ENCODE measurements at regions not wholly inside any gene's neighbourhood (a gene's known extent, or its start where the extent isn't known, plus 50 kb on each side); places are given as distances from the start of the nearest gene placed in this dataset.

DNA sequence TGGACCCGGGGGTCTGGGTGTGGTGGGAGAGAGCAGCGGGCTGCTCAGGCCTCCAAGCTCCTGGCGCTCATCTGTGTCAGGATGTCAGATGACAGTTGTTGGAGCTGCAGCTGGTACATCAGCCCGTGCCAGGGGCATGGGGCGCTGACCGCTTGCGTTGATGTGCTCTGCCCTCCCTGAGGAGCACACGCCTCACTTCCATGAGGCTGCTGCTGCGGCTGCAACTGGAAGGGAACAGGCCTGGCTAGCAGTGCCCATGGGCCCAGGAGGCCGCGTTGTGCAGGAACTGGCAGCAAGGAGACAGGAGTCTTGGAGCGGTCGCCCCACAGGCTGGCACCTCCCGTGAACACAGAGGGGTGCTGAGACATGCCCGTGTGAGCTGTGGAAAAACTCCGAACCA lies 361.3 kb upstream of the MKI67 start:
- ATAC-seq (no peak), DNase-seq (no peak)
- Histone ChIP-seq H3K36me3 (no peaks in the 10 kb centered on the region), H3K4me3 (no peak overlapping the region), H3K9me3 (peaks cover 0 to 3% (median 0%) of the 10 kb centered on the region in 12 donors), H3K27me3 (no peaks in the 10 kb centered on the region), H3K4me1 (no peaks in the 10 kb centered on the region), H3K27ac (no peak overlapping the region)
- intact Hi-C loops (cut with DNase I), result no loop called here
- WGBS, 4 donors, result 81 to 87% (median 86%) methylated on average over 13 to 16 of the region's 16 CpGs
- no peak for TF ChIP-seq POLR2A (IDR thresholded peaks at IDR 0.05)
- TF ChIP-seq, protein P1, sequence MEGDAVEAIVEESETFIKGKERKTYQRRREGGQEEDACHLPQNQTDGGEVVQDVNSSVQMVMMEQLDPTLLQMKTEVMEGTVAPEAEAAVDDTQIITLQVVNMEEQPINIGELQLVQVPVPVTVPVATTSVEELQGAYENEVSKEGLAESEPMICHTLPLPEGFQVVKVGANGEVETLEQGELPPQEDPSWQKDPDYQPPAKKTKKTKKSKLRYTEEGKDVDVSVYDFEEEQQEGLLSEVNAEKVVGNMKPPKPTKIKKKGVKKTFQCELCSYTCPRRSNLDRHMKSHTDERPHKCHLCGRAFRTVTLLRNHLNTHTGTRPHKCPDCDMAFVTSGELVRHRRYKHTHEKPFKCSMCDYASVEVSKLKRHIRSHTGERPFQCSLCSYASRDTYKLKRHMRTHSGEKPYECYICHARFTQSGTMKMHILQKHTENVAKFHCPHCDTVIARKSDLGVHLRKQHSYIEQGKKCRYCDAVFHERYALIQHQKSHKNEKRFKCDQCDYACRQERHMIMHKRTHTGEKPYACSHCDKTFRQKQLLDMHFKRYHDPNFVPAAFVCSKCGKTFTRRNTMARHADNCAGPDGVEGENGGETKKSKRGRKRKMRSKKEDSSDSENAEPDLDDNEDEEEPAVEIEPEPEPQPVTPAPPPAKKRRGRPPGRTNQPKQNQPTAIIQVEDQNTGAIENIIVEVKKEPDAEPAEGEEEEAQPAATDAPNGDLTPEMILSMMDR (IDR thresholded peaks at IDR 0.05), result no peak

DNA sequence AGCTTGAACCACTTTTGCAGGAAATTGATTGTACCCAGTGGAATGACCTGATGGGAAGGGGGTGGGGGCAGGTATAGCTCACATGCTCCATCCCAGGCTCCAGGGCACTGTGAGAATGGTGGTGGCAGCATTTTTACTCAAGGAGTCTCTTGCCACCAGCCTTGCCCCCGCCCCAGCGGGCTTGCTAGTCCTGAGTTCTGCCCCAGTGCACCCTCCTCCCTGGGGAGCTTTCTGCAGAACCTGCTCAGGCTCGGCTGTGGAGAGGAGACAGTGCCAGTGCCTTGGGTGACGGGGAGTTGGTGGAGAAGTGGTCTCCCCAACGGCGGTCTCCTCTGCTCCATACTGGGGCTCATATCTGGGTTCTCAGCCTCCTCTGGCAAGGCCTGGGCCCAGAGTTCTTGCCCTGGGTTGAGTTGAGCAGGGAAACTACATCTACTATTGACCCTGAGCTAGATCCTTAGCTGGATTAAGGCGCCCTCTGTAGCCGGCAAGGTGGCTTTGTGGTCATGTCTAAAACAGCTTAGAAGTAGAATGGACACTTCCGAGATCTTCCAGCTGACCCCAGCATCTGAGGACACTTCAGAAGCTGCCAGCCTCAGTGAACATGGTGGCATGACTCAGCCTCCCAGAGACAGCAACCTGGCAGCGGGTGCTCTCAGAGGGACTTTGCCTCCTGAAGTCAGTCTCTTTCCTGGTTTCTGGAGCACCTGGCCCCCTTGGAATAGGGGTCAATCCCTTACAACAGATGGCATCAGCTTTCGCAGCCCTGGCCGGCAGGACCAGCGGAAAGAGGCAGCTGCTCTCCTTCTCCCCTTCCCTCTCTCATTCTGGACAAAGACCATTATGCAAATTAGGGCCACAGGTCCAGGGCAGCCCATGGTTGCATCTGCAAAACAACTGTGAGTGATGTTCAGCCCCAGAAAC lies 363.4 kb upstream of the MKI67 start:
- H3K4me3 ChIP-seq, result no peak overlapping the region
- TF ChIP-seq POLR2A (IDR thresholded peaks at IDR 0.05), result no peak
- TF ChIP-seq, protein P1 (IDR thresholded peaks at IDR 0.05), result no peak
- no peak overlapping the region for H3K27ac ChIP-seq
- H3K27me3 ChIP-seq, result no peaks in the 10 kb centered on the region
- no peaks in the 10 kb centered on the region for H3K36me3 ChIP-seq
- no peak for DNase-seq
- H3K4me1 ChIP-seq, result no peaks in the 10 kb centered on the region
- H3K9me3 ChIP-seq, result peaks cover 0 to 3% (median 0%) of the 10 kb centered on the region in 12 donors
- ATAC-seq, result no peak
- 86 to 93% (median 90%) methylated on average over 8 to 13 of the region's 13 CpGs for WGBS, 4 donors
- intact Hi-C loops (cut with DNase I), result no loop called here

DNA sequence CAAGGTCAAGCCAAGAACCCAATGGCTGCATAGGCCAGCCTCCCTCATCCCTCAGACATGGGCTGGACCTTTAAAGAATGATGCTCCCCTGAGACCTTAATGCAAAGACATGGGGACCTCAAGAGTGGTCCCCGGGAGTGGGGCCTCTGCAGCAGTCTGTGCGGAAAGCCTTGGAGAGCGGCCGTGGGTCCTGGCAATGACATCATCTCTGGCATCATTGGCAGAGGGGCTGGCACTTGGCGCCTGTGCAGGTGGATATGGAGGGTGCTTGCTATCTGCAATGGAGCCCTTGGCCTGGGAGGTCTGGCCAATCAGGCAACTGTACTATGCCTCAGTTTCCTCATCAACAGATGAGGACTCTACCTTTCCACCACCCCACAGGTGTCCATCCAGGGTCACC lies 365.5 kb upstream of the MKI67 start:
- DNase-seq, result no peak
- H3K4me3 ChIP-seq, result no peak overlapping the region
- no peak overlapping the region for H3K27ac ChIP-seq
- no peak for ATAC-seq
- 85 to 100% (median 93%) methylated on average over 4 to 5 of the region's 5 CpGs for WGBS, 4 donors
- no peaks in the 10 kb centered on the region for H3K9me3 ChIP-seq
- intact Hi-C loops (cut with DNase I), result no loop called here
- H3K4me1 ChIP-seq, result no peaks in the 10 kb centered on the region
- H3K27me3 ChIP-seq, result no peaks in the 10 kb centered on the region
- TF ChIP-seq, protein P1 (IDR thresholded peaks at IDR 0.05), result no peak
- no peak for TF ChIP-seq POLR2A (IDR thresholded peaks at IDR 0.05)
- H3K36me3 ChIP-seq, result no peaks in the 10 kb centered on the region

DNA sequence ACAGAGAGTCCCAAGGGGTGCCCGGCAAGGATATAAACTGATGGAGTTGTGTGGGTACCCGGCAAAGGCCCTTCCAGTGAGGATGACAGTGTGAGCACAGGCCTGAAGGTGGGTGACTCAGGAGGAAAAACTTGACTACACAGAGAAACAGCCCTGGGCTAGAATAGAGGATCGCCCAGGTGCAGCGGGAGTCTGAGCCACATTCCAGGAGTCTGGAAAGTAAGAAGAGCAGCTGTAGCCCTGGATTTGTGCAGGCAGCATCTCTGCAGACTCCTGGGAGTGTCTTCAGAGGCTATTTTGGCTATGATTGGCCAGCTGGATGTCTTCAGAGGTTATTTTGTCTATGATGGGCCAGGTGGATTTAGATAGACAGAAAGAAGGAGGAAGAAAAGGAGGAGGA lies 367.6 kb upstream of the MKI67 start:
- no peak overlapping the region for H3K27ac ChIP-seq
- DNase-seq (no peak), ATAC-seq (no peak)
- H3K4me3 ChIP-seq, result no peak overlapping the region
- no peaks in the 10 kb centered on the region for H3K4me1 ChIP-seq
- intact Hi-C loops (cut with DNase I), result no loop called here
- no peaks in the 10 kb centered on the region for H3K27me3 ChIP-seq
- 63 to 91% (median 77%) methylated on average over 4 of the region's 4 CpGs for WGBS, 4 donors
- no peaks in the 10 kb centered on the region for H3K36me3 ChIP-seq
- no peak for TF ChIP-seq POLR2A (IDR thresholded peaks at IDR 0.05)
- TF ChIP-seq, protein P1 (IDR thresholded peaks at IDR 0.05), result no peak
- no peaks in the 10 kb centered on the region for H3K9me3 ChIP-seq
